Activated naive CD8-positive, alpha-beta T cell treated with anti-CD3 and anti-CD28 coated beads for 36 hours (primary cell): ENCODE measurements at regions not wholly inside any gene's neighbourhood (a gene's known extent, or its start where the extent isn't known, plus 50 kb on each side); places are given as distances from the start of the nearest gene placed in this dataset.

Source experiments
- DNase-seq: peaks from one replicate; pipeline ENCODE4 v3.0.0; 2021
- H3K27ac Mint-ChIP-seq: one replicate; pipeline ENCODE4 v1.8.0; 2022; ENCODE audit warnings: mild to moderate bottlenecking, moderate library complexity, mixed read lengths
- H3K27me3 Mint-ChIP-seq: one replicate; pipeline ENCODE4 v1.8.0; 2022; ENCODE audit warnings: mild to moderate bottlenecking, mixed read lengths
- H3K36me3 Mint-ChIP-seq: one replicate; pipeline ENCODE4 v1.8.0; 2021; ENCODE audit warnings: mild to moderate bottlenecking, mixed read lengths
- H3K4me1 Mint-ChIP-seq: one replicate; pipeline ENCODE4 v1.8.0; 2021; ENCODE audit warnings: mixed read lengths
- H3K4me3 Mint-ChIP-seq: one replicate; pipeline ENCODE4 v1.8.0; 2022; ENCODE audit warnings: mild to moderate bottlenecking, moderate library complexity, mixed read lengths
- H3K9me3 Mint-ChIP-seq: one replicate; pipeline ENCODE4 v1.8.0; 2022; ENCODE audit warnings: mixed read lengths

DNA sequence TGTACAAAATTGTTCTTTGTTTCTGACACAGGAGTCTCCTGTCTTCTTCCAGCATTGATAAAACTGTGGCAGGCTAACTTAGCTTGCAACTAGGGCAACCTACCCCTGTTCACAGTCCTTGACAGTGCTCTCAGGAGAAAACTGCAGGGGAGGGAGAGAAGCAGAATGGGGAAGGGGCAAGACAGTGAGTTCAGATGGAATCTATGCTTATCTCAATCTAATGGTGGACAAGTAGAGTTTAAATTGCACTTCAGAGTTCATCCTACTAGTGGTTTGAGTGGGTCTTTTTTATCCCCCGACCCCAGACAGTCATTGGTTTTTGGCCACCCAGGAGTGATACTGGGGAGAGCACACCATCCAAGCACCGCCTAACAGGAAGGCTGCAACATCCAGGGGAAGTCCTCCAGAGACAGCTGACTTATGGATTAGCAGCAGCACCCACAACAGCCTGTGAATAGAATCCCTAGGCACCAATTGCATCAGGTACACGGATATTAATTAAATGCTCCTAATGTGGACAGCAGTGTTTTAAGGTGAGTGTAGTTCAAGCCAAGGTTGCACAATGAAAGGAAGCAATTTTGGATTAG is 236.6 kb downstream of the NHLRC3 start:
- no peaks in the 10 kb centered on the region for H3K4me1 Mint-ChIP-seq
- no peaks in the 10 kb centered on the region for H3K9me3 Mint-ChIP-seq
- H3K27me3 Mint-ChIP-seq, result peaks cover 19% of the 10 kb centered on the region
- H3K27ac Mint-ChIP-seq, result no peak overlapping the region
- DNase-seq, result no peak
- no peak overlapping the region for H3K4me3 Mint-ChIP-seq
- no peaks in the 10 kb centered on the region for H3K36me3 Mint-ChIP-seq

DNA sequence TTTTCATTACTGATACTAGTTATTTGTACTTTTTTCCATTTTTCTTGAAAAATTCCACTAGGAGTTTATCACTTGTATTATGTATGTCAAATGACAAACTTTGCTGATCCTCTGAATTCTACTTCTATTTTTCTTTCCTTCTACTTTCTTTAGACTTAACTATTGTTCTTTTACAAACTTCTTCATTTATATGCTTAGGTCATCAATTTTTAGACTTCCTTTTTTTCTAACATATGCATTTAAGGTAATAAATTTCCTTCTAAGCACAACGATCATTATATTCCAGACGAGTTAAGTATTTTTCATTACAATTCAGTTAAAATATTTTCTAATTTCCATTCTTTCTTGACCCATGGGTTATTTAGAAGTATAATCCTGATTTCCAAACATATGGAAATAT is 240.8 kb downstream of the NHLRC3 start:
- Mint-ChIP-seq H3K36me3 (no peaks in the 10 kb centered on the region), H3K27ac (no peak overlapping the region), H3K9me3 (no peaks in the 10 kb centered on the region), H3K4me3 (no peak overlapping the region), H3K4me1 (no peaks in the 10 kb centered on the region), H3K27me3 (peaks cover 39% of the 10 kb centered on the region)
- no peak for DNase-seq

DNA sequence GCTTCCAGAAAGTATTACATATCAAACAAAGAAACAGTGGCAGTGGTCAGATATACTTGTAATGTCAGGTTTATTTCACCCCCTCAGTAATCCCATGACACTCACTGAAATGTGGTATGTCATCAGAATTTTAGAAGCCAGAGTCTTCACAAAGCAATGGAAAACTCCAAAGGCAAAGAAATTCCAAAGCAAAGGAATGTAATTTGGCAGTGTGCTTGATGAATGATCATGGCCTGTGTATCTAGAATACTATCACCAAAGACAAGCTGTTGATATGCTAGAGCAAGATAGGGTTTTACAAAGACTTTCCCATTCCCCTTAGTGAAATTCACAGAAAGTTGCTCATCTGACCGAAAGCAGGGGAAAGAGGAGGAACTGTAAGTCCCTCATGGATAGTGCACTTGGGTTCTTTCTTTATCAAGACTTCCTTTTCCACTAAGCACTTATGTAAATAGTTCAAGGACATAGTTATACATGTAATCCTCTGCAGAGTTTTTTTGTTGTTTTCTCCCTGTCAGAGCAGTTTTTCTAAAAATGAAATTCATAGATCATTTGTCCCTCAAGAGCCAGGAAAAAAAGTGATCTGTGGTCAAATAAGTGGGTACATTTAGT is 243.4 kb downstream of the NHLRC3 start:
- Mint-ChIP-seq H3K4me1 (no peaks in the 10 kb centered on the region), H3K36me3 (no peaks in the 10 kb centered on the region), H3K4me3 (no peak overlapping the region), H3K27ac (no peak overlapping the region), H3K9me3 (peaks cover 1% of the 10 kb centered on the region), H3K27me3 (peaks cover 48% of the 10 kb centered on the region)
- no peak for DNase-seq

DNA sequence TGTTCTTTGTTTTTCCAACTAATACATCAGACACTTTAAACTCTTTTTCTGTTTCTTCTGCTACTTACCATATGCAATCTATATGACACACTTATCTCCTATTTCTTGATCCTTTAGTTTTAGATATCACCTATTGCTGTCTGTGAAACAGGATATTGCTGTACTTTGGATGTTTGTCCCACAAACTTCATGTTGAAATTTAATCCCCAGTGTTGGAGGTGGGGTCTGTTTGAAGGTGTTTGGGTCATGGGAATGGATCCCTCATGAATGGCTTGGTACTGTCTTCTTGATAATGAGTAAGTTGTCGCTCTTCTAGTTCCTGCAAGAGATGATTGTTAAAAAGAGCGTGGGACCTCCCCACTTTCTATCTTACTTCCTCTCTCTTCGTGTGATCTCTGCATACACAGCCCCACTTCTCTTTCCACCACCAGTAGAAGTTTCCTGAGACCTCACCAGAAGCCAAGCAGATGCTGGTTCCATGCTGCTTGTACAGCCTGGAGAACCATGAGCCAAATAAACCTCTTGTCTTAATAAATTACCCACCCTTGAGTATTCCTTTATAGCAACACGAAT is 244.2 kb downstream of the NHLRC3 start:
- peaks cover 8% of the 10 kb centered on the region for H3K9me3 Mint-ChIP-seq
- H3K27ac Mint-ChIP-seq, result no peak overlapping the region
- H3K27me3 Mint-ChIP-seq, result peaks cover 51% of the 10 kb centered on the region
- H3K4me3 Mint-ChIP-seq, result no peak overlapping the region
- no peaks in the 10 kb centered on the region for H3K4me1 Mint-ChIP-seq
- no peaks in the 10 kb centered on the region for H3K36me3 Mint-ChIP-seq
- no peak for DNase-seq

DNA sequence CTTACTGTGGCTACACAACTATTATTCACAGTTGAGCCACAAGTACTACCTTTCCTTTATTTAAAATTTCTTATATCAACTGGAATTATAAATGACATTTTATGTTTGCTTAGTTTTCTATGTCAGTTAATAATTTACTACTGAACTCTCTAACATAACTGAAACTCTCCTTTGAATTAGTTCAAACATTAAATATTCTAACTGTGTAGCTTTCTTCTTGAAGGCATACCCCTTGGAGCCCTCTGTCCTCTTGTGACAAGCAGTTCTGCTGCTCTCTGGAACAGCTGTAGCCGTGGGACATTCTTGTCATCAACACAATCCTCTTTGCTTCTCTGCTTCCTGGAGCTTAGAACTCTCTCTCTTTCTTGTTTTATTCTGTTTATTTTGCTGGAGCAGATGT is 244.8 kb downstream of the NHLRC3 start:
- Mint-ChIP-seq H3K4me3 (no peak overlapping the region), H3K27me3 (peaks cover 51% of the 10 kb centered on the region), H3K4me1 (no peaks in the 10 kb centered on the region), H3K27ac (no peak overlapping the region), H3K9me3 (peaks cover 13% of the 10 kb centered on the region), H3K36me3 (no peaks in the 10 kb centered on the region)
- no peak for DNase-seq

DNA sequence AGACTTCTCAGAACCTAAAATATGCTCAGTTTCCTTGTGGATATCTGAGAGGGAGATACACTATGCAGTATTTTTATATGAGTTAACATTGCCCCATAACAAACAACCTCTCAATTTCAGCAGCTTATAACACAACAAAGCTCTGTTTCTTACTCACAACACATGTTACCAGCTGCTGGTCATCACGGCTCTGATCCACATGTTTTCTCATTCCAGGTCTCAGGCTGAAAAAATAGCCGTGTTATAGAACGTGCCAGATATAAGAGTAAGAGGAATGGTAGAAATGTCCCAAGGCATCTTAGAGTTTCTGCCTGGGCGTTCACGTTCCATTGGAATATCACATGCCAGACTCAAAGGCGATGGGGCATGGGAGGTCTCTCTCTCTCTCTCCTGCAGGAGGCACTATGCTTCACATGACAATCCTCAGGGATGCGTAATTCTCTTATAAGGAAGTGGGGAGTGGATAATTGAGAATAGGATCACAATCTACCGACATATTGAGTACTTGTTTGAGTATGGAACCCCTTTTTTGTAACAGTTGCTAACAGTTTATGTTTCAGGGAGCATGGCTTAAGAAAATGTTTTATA is 246.6 kb downstream of the NHLRC3 start:
- Mint-ChIP-seq H3K9me3 (peaks cover 20% of the 10 kb centered on the region), H3K36me3 (no peaks in the 10 kb centered on the region), H3K4me1 (no peaks in the 10 kb centered on the region), H3K27ac (no peak overlapping the region), H3K4me3 (no peak overlapping the region), H3K27me3 (peaks cover 46% of the 10 kb centered on the region)
- no peak for DNase-seq
